HUES48 (cell line): ENCODE measurements at regions not wholly inside any gene's neighbourhood (a gene's known extent, or its start where the extent isn't known, plus 50 kb on each side); places are given as distances from the start of the nearest gene placed in this dataset.
A peak's percentile ranks its signal among the peaks of the same experiment; 100 is the strongest.
"Not testable (repeated sequence)": the region's sequence is repeated elsewhere in the genome, so short reads cannot be mapped to it uniquely, and the experiment has no call there.

Source experiments
- H3K27ac ChIP-seq: one replicate; pipeline ENCODE4 v1.7.0; 2013; ENCODE audit warnings: low read depth, low read length, inconsistent platforms
- H3K27me3 ChIP-seq: 2 replicates; pipeline ENCODE4 v1.6.1; 2013; ENCODE audit warnings: mild to moderate bottlenecking, low read length; ENCODE audit not compliant: control insufficient read depth, insufficient read depth
- H3K36me3 ChIP-seq: 2 replicates; pipeline ENCODE4 v1.6.1; 2013; ENCODE audit warnings: low read length; ENCODE audit not compliant: control insufficient read depth, insufficient read depth
- H3K4me1 ChIP-seq: 2 replicates; pipeline ENCODE4 v1.6.1; 2013; ENCODE audit warnings: mild to moderate bottlenecking, low read length; ENCODE audit not compliant: control insufficient read depth, insufficient read depth
- H3K4me3 ChIP-seq: 2 replicates; pipeline ENCODE4 v1.5.1; 2013; ENCODE audit warnings: mild to moderate bottlenecking, low read depth, low read length
- H3K9ac ChIP-seq: 2 replicates; pipeline ENCODE4 v1.6.1; 2013; ENCODE audit warnings: mild to moderate bottlenecking, low read depth, low read length, moderate library complexity
- H3K9me3 ChIP-seq: 2 replicates; pipeline ENCODE4 v1.6.1; 2013; ENCODE audit warnings: low read length; ENCODE audit not compliant: control insufficient read depth, insufficient read depth

DNA sequence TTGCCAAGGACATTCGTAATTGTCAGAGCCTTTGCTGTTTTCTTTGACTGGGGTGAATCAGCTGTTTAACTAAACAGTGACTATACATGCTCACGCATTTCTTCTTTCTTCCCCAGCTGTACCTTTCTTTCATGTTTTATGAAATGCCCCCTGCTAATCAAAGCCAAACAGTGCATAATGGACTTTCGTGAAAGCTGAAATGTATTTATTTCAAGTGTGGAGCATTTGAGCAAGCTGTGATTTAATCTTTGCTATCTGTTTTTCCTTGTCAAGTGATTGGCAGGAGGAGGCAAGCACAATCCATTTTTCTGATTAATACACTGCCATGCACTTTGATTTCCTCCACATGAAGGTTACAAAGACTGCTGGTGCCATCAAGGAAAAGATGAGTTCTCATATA lies 831.7 kb upstream of the SPRY2 start:
- H3K27me3 ChIP-seq = no peaks in the 10 kb centered on the region
- H3K27ac ChIP-seq = no peak overlapping the region
- no peak overlapping the region for H3K4me3 ChIP-seq
- no peak overlapping the region for H3K9ac ChIP-seq
- H3K36me3 ChIP-seq = no peaks in the 10 kb centered on the region
- peaks cover 8% of the 10 kb centered on the region for H3K4me1 ChIP-seq
- H3K9me3 ChIP-seq = no peaks in the 10 kb centered on the region

DNA sequence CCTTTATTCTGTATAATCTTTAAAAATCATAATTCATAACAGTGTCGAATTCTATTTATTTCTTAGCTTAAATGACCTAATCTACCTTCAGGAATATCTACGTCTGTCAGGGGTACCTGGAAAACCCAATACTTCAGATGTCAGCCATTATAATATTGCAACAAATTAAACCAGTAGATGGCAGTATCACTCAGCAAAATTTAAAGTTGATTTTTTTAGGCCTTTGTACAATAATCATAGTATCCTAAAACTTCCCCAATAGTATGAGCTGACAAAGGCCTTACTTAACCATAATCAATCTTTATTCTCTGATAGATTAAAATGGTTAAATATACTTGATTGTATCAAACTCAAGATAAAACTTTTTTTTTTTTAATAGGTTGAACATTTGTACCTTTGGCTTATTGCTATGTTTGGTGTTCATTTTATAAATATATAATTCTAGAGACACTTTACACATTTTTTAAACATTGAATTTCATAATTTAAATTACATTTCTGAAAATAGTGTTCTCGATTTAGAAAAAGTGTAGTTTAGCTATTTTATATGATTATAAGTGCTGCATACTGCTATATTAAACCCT lies 830.2 kb upstream of the SPRY2 start:
- H3K9me3 ChIP-seq = no peaks in the 10 kb centered on the region
- H3K4me3 ChIP-seq = no peak overlapping the region
- H3K9ac ChIP-seq = no peak overlapping the region
- H3K27ac ChIP-seq = no peak overlapping the region
- no peaks in the 10 kb centered on the region for H3K36me3 ChIP-seq
- H3K4me1 ChIP-seq = peaks cover 8% of the 10 kb centered on the region
- no peaks in the 10 kb centered on the region for H3K27me3 ChIP-seq

GRCh38 chr13:81163823-81164222 lies 822.9 kb upstream of the SPRY2 start:
- H3K9me3 ChIP-seq, H3K36me3 ChIP-seq, H3K4me1 ChIP-seq, H3K27me3 ChIP-seq, H3K4me3 ChIP-seq, H3K27ac ChIP-seq, H3K9ac ChIP-seq: not testable (repeated sequence)

- H3K9me3 ChIP-seq = no peaks in the 10 kb centered on the region
These were observed 812.6 kb upstream of the SPRY2 start for GRCh38 chr13:81153478-81153877.

DNA sequence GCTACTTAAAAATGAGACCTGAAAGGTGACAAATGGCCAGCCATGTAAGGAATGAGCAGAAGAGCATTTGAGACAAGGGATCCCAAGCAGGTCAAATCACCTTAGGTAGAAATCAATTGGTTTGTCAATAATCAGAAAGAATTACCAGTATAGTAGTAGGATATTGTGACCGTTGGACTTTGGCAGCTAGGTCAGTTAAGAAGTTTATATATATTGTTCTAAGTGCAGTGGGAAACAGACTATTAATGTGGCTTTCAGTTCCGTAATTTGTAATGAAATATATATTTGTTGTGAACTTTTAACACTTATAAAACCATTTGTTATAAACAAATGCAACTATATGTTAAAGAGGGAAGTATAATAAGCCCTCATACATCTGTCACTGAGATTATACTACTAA lies 807.9 kb upstream of the SPRY2 start:
- Histone ChIP-seq H3K9me3 (no peaks in the 10 kb centered on the region), H3K4me1 (no peaks in the 10 kb centered on the region; the same call in 1 of the 2 replicates), H3K36me3 (no peaks in the 10 kb centered on the region), H3K9ac (no peak overlapping the region), H3K27ac (no peak overlapping the region), H3K4me3 (no peak overlapping the region), H3K27me3 (no peaks in the 10 kb centered on the region)

More at GRCh38 chr13:81153478-81153877, 812.6 kb upstream of the SPRY2 start:
- Histone ChIP-seq H3K27me3 (no peaks in the 10 kb centered on the region), H3K36me3 (no peaks in the 10 kb centered on the region), H3K4me1 (no peaks in the 10 kb centered on the region; the same call in 1 of the 2 replicates), H3K4me3 (no peak overlapping the region), H3K9ac (no peak overlapping the region), H3K27ac (no peak overlapping the region)

DNA sequence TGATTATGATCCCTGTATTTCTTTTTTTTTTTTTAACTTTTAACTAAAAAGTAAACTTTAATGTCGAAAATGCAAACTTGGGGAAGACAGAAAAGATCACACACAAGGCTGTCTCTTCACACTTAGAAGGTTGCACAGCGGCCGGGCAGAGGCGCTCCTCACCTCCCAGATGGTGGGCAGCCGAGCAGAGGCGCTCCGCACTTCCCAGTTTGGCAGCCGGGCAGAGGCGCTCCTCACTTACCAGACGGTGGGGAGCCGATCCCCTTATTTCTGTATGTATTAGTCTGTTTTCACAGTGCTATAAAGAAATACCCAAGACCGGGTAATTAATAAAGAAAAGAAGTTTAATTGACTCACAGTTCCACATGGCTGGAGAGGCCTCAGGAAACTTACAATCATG lies 805.6 kb upstream of the SPRY2 start:
- not testable (repeated sequence) for H3K9ac ChIP-seq, H3K9me3 ChIP-seq, H3K4me3 ChIP-seq, H3K27me3 ChIP-seq, H3K27ac ChIP-seq, H3K36me3 ChIP-seq
- H3K4me1 ChIP-seq = peaks cover 10% of the 10 kb centered on the region

DNA sequence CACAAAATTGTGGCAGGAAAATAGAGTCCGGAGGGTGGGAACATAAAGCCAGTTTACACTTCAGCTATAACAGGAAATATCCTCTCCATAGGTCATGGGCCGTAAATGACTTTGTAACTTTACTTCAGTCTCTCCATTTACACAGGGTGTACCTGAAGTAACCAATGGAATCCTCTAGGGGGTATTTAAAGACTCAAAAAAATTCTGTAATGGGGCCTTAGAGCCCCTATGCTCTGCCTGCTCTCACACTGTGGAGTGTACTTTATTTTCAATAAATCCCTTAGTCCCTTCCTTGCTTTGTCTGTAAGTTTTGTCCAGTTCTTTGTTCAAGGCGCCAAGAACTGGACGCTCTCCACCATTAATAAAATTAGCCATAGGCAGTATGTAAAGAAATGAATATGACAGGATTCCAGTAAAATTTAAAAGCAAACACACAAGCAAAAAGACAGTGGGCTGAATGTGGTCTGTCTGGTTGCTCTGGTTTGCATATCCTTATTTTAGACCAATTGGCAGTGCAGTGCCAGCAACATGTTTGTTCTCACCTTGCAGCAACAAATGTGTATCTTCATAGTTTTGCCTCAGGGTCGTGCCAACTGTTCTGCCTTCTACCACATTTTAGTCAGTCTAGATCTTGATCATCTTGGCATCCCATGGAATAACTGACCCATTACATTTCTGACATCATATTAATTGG lies 801.5 kb upstream of the SPRY2 start:
- H3K36me3 ChIP-seq = no peaks in the 10 kb centered on the region
- no peaks in the 10 kb centered on the region for H3K27me3 ChIP-seq
- no peaks in the 10 kb centered on the region for H3K9me3 ChIP-seq
- H3K4me3 ChIP-seq = no peak overlapping the region
- peaks cover 32% of the 10 kb centered on the region for H3K4me1 ChIP-seq
- no peak overlapping the region for H3K27ac ChIP-seq
- H3K9ac ChIP-seq = no peak overlapping the region; the same call in 1 of the 2 replicates

GRCh38 chr13:81140675-81141074 lies 799.7 kb upstream of the SPRY2 start:
- H3K4me3 ChIP-seq = 0 out of 2 replicates have a peak overlapping the region, but pooled peaks have one; percentile 23
- H3K27ac ChIP-seq = peak overlapping the region; percentile 89
- no peaks in the 10 kb centered on the region for H3K36me3 ChIP-seq
- no peaks in the 10 kb centered on the region for H3K9me3 ChIP-seq
- 0 out of 2 replicates have a peak overlapping the region, but pooled peaks have one; percentile 14 for H3K9ac ChIP-seq
- H3K4me1 ChIP-seq = peaks cover 32% of the 10 kb centered on the region
- no peaks in the 10 kb centered on the region for H3K27me3 ChIP-seq

- Histone ChIP-seq H3K36me3 (no peaks in the 10 kb centered on the region), H3K27ac (peak overlapping the region; percentile 89), H3K4me1 (peaks cover 32% of the 10 kb centered on the region), H3K9ac (0 out of 2 replicates have a peak overlapping the region, but pooled peaks have one; percentile 14), H3K4me3 (no peak overlapping the region), H3K27me3 (no peaks in the 10 kb centered on the region), H3K9me3 (no peaks in the 10 kb centered on the region)
These were observed 799.1 kb upstream of the SPRY2 start for GRCh38 chr13:81139987-81140386.

- Histone ChIP-seq H3K4me3 (no peak overlapping the region), H3K27me3 (no peaks in the 10 kb centered on the region), H3K36me3 (no peaks in the 10 kb centered on the region), H3K9ac (no peak overlapping the region), H3K9me3 (no peaks in the 10 kb centered on the region), H3K27ac (no peak overlapping the region), H3K4me1 (peaks cover 32% of the 10 kb centered on the region)
These were observed 797.5 kb upstream of the SPRY2 start for GRCh38 chr13:81138353-81138980.

DNA sequence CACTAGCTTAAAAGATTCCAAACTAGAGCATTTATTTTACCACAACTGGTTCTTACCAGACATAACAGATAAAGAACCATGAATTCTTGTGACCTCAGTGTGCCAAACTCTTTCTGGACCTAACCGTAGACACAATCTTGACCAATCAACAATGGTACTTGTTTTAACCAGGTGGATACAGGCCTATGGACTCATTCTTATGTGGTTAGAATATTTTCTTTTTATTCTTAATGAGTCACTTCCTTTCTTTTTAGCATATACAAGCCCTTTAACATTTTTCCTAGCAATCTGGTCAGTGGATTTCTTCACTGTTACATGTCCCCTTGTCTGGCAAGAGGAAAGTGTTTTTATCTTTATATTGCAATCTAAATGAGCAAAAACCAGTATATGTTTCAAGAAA lies 792.1 kb upstream of the SPRY2 start:
- H3K9ac ChIP-seq = no peak overlapping the region
- no peak overlapping the region for H3K27ac ChIP-seq
- no peaks in the 10 kb centered on the region for H3K27me3 ChIP-seq
- no peak overlapping the region for H3K4me3 ChIP-seq
- 0 out of 2 replicates have a peak, but pooled peaks cover 3% of the 10 kb centered on the region for H3K9me3 ChIP-seq
- no peaks in the 10 kb centered on the region for H3K36me3 ChIP-seq
- H3K4me1 ChIP-seq = no peaks in the 10 kb centered on the region
